Fibroblast of pulmonary artery (primary cell): ENCODE measurements at regions not wholly inside any gene's neighbourhood (a gene's known extent, or its start where the extent isn't known, plus 50 kb on each side); places are given as distances from the start of the nearest gene placed in this dataset.

ENCODE experiments used
- DNase-seq: peaks from one replicate; pipeline ENCODE4 v3.0.0-alpha.2; 2010; ENCODE audit warnings: low read depth
- H3K4me3 ChIP-seq: replicated peaks from 2 replicates; pipeline ENCODE4 v1.5.1; 2011; ENCODE audit warnings: low read depth, mild to moderate bottlenecking, control low read depth, low read length, moderate library complexity
- CTCF ChIP-seq: IDR thresholded peaks from 2 replicates; pipeline ENCODE4 v1.5.1; 2011; ENCODE audit warnings: mild to moderate bottlenecking, control low read depth, low read length, inconsistent platforms; ENCODE audit errors: missing control alignments

- H3K4me3 ChIP-seq = no peak overlapping the region
- TF ChIP-seq CTCF = no peak
- no peak for DNase-seq
These were observed 75.9 kb upstream of the MAGI2 start for GRCh38 chr7:79529214-79529880.

- no peak for TF ChIP-seq CTCF
These were observed 75.0 kb upstream of the MAGI2 start for GRCh38 chr7:79528421-79528820.

GRCh38 chr7:79524048-79524447 is 70.6 kb upstream of the MAGI2 start:
- DNase-seq = no peak
- no peak overlapping the region for H3K4me3 ChIP-seq
- no peak for TF ChIP-seq CTCF

More at GRCh38 chr7:79528421-79528820, 75.0 kb upstream of the MAGI2 start:
- H3K4me3 ChIP-seq = no peak overlapping the region
- no peak for DNase-seq

GRCh38 chr7:79523436-79523835 is 70.0 kb upstream of the MAGI2 start:
- H3K4me3 ChIP-seq = no peak overlapping the region
- peak; percentile 35 for DNase-seq

GRCh38 chr7:79520543-79520942 is 67.1 kb upstream of the MAGI2 start:
- DNase-seq = no peak
- no peak overlapping the region for H3K4me3 ChIP-seq
- no peak for TF ChIP-seq CTCF

More at GRCh38 chr7:79523436-79523835, 70.0 kb upstream of the MAGI2 start:
- no peak for TF ChIP-seq CTCF

GRCh38 chr7:79515358-79515757 is 61.9 kb upstream of the MAGI2 start:
- H3K4me3 ChIP-seq = no peak overlapping the region
- DNase-seq = no peak
- TF ChIP-seq CTCF = no peak

- H3K4me3 ChIP-seq = no peak overlapping the region
- no peak for TF ChIP-seq CTCF
- DNase-seq = no peak
These were observed 59.8 kb upstream of the MAGI2 start for GRCh38 chr7:79513261-79513660.
